ENCODE measurements at regions not wholly inside any gene's neighbourhood (a gene's known extent, or its start where the extent isn't known, plus 50 kb on each side); places are given as distances from the start of the nearest gene placed in this dataset.
"Not testable (repeated sequence)": the region's sequence is repeated elsewhere in the genome, so short reads cannot be mapped to it uniquely, and the experiment has no call there.

- peaks cover 25 to 29% of the 10 kb centered on the region in 2 donors for H3K9me3 Mint-ChIP-seq
- DNase-seq (ENCODE audit: low spot score in 2 of 2) (no peak), ATAC-seq (no peak)
- H3K36me3 Mint-ChIP-seq = peaks cover 29 to 37% of the 10 kb centered on the region in 2 donors
- no peak overlapping the region for H3K27ac Mint-ChIP-seq
These were observed 335.3 kb upstream of the DEFB115 start for GRCh38 chr20:30922129-30922528.

- Mint-ChIP-seq H3K36me3 (peaks cover 0 to 33% of the 10 kb centered on the region in 2 donors), H3K27ac (no peak overlapping the region), H3K9me3 (peaks cover 10 to 16% of the 10 kb centered on the region in 2 donors)
- no peak for DNase-seq (ENCODE audit: low spot score in 2 of 2)
- no peak for ATAC-seq
These were observed 319.7 kb upstream of the DEFB115 start for GRCh38 chr20:30937790-30938189.

GRCh38 chr20:30949761-30950160 lies 307.7 kb upstream of the DEFB115 start:
- Mint-ChIP-seq H3K9me3 (peaks cover 15 to 16% of the 10 kb centered on the region in 2 donors), H3K36me3 (peaks cover 9 to 44% of the 10 kb centered on the region in 2 donors), H3K27ac (no peak overlapping the region)
- DNase-seq (ENCODE audit: low spot score in 2 of 2) (no peak), ATAC-seq (no peak)

- DNase-seq (ENCODE audit: low spot score in 2 of 2); H3K27ac Mint-ChIP-seq; ATAC-seq: not testable (repeated sequence)
- Mint-ChIP-seq H3K9me3 (peaks cover 15 to 16% of the 10 kb centered on the region in 2 donors), H3K36me3 (peaks cover 9 to 44% of the 10 kb centered on the region in 2 donors)
These were observed 306.4 kb upstream of the DEFB115 start for GRCh38 chr20:30951088-30951487.

GRCh38 chr20:30956649-30957048 lies 300.8 kb upstream of the DEFB115 start:
- not testable (repeated sequence) for DNase-seq (ENCODE audit: low spot score in 2 of 2); H3K27ac Mint-ChIP-seq; ATAC-seq
- Mint-ChIP-seq H3K9me3 (peaks cover 10 to 13% of the 10 kb centered on the region in 2 donors), H3K36me3 (peaks cover 19 to 52% of the 10 kb centered on the region in 2 donors)

- ATAC-seq; H3K27ac Mint-ChIP-seq; DNase-seq (ENCODE audit: low spot score in 2 of 2): not testable (repeated sequence)
- H3K9me3 Mint-ChIP-seq = peaks cover 10 to 22% of the 10 kb centered on the region in 2 donors
- peaks cover 18 to 58% of the 10 kb centered on the region in 2 donors for H3K36me3 Mint-ChIP-seq
These were observed 298.3 kb upstream of the DEFB115 start for GRCh38 chr20:30959208-30959607.

- no peak for DNase-seq (ENCODE audit: low spot score in 2 of 2)
- Mint-ChIP-seq H3K9me3 (peaks cover 5 to 20% of the 10 kb centered on the region in 2 donors), H3K27ac (no peak overlapping the region), H3K36me3 (peaks cover 18 to 56% of the 10 kb centered on the region in 2 donors)
- ATAC-seq = no peak
These were observed 293.9 kb upstream of the DEFB115 start for GRCh38 chr20:30963591-30963990.

- ATAC-seq; DNase-seq (ENCODE audit: low spot score in 2 of 2); H3K27ac Mint-ChIP-seq: not testable (repeated sequence)
- Mint-ChIP-seq H3K36me3 (peaks cover 38 to 46% of the 10 kb centered on the region in 2 donors), H3K9me3 (peaks cover 30 to 35% of the 10 kb centered on the region in 2 donors)
These were observed 281.6 kb upstream of the DEFB115 start for GRCh38 chr20:30975859-30976258.

GRCh38 chr20:30985386-30985785 lies 272.1 kb upstream of the DEFB115 start:
- ATAC-seq (no peak), DNase-seq (ENCODE audit: low spot score in 2 of 2) (no peak)
- H3K27ac Mint-ChIP-seq = no peak overlapping the region
- peaks cover 11 to 53% of the 10 kb centered on the region in 2 donors for H3K36me3 Mint-ChIP-seq
- peaks cover 6 to 30% of the 10 kb centered on the region in 2 donors for H3K9me3 Mint-ChIP-seq

Data from activated naive CD4-positive, alpha-beta T cell treated with anti-CD3 and anti-CD28 coated beads, Interleukin-2, amount 50 U/mL, for 72 hours (primary cell).